Fibroblast of the aortic adventitia (primary cell): ENCODE measurements at regions not wholly inside any gene's neighbourhood (a gene's known extent, or its start where the extent isn't known, plus 50 kb on each side); places are given as distances from the start of the nearest gene placed in this dataset.

Source experiments
- DNase-seq: peaks from one replicate; pipeline ENCODE4 v3.0.0-alpha.2; 2010; ENCODE audit warnings: low read depth
- H3K4me3 ChIP-seq: 2 replicates; pipeline ENCODE4 v1.5.1; 2011; ENCODE audit warnings: low read depth, mild to moderate bottlenecking, control low read depth, low read length, moderate library complexity
- CTCF ChIP-seq: IDR thresholded peaks from 2 replicates; pipeline ENCODE4 v1.5.1; 2011; ENCODE audit warnings: mild to moderate bottlenecking, low read length, control low read depth, inconsistent platforms; ENCODE audit not compliant: insufficient read depth

GRCh38 chr16:56101480-56101879 is 89.8 kb upstream of the GNAO1 start:
- no peak for TF ChIP-seq CTCF
- DNase-seq: no peak
- H3K4me3 ChIP-seq: no peak overlapping the region

DNA sequence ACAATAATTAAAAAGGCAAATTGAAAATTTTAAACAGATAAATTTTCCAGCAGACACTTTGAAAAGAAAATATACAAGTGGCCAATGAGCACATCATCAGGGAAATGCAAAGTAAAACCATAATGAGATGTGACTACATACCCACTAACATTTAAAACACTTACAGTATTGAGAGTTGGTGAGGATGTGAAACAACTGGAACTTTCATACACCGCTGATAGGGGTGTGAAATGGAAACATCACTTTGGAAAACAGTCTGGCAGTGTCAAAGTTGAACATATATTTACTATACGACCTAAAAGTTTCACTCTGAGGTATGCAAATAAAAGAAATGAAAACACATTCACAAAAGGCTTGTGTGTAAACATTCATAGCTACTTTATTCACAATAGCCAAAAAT is 94.0 kb upstream of the GNAO1 start:
- H3K4me3 ChIP-seq: no peak overlapping the region
- no peak for DNase-seq
- no peak for TF ChIP-seq CTCF

DNA sequence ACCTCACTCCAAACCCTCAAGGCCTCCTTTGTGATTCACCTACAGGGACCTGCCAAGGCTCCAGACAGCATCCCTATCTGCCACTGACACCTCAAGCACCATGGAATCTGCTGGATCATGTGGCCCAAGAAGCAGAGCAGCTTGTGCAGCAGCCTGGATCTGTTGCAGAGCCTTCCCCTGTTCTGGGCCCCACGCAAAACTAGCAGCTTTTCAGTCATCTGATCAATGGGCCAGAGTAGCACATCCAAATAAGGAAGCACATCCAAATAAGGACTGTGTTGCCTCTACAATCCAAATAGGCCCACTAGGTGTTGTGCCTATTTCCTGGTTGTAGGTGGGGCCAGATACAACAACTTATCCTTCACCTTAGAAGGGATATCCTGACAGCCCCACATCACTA is 97.1 kb upstream of the GNAO1 start:
- TF ChIP-seq CTCF: no peak
- no peak overlapping the region for H3K4me3 ChIP-seq
- no peak for DNase-seq

DNA sequence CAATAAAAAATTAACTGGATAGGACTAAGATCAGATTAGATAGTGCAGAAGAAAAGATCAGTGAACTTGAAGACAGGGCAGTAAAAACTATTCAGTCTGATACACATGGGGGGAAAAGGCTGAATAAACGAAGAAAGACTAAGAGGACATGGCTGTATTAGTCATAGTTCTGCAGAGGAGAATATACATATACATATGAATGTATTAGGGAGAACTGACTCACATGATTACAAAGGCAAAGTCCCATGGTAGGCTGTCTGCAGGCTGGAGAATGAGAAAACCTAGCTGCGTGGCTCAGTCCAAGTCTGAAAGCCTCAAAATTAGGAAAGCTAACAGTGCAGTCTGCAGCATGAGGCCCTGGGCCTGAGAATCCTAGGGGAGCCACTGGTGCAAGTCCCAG is 98.2 kb upstream of the GNAO1 start:
- no peak overlapping the region for H3K4me3 ChIP-seq
- no peak for DNase-seq
- TF ChIP-seq CTCF: no peak

- no peak for DNase-seq
- H3K4me3 ChIP-seq: no peak overlapping the region
- TF ChIP-seq CTCF: no peak
These were observed 101.2 kb upstream of the GNAO1 start for GRCh38 chr16:56090076-56090475.

- DNase-seq: no peak
- H3K4me3 ChIP-seq: no peak overlapping the region
- TF ChIP-seq CTCF: no peak
These were observed 103.7 kb upstream of the GNAO1 start for GRCh38 chr16:56087626-56088025.

GRCh38 chr16:56081371-56081770 is 109.9 kb upstream of the GNAO1 start:
- TF ChIP-seq CTCF: no peak

More at GRCh38 chr16:56081371-56081770, 109.9 kb upstream of the GNAO1 start:
- DNase-seq: no peak
- H3K4me3 ChIP-seq: no peak overlapping the region
